Activated CD8-positive, alpha-beta memory T cell treated with anti-CD3 and anti-CD28 coated beads for 1 hour (primary cell): ENCODE measurements at regions not wholly inside any gene's neighbourhood (a gene's known extent, or its start where the extent isn't known, plus 50 kb on each side); places are given as distances from the start of the nearest gene placed in this dataset.

ENCODE experiments used
- DNase-seq, 2 donors: peaks; one replicate each; pipeline ENCODE4 v3.0.0-alpha.2; 2020; ENCODE audit warnings: low read depth in 1 of 2; ENCODE audit errors: extremely low read depth in 1 of 2

DNA sequence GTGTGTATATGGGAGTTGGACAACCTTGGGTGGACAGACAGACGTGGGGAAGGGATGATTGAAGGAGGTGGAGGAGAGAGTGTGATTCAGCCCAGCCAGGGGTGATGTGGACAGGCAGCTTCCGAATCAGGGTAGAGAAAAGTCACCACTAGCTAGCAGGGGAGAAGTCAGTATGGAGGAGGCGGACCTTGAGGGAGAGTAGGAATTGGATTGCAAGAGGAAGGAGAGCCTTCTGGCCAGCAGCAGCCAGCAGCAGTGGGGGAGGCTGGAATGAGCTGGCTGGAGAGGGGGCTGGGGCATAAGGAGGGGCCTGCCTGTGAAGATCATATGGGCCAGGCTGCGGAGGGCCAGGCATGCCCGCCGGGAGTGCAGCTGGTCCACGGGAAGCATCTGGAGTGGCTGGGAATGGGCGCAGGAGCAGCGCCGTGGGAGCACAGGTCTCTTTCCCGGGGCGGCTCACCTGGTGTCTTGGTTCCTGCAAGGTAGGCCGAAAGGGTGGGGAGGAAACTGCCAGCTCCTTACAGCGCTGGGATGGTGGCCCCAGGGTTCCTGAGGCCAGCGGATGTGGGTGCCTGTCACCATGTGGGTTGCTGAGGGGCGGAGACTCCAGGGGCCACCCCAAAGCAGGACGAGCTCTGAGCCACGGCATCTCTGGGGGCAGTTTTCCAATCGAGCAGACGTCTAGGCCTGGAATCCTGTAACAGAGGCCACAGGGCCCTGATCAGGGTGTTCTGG is 235.3 kb downstream of the SEC14L1 start:
- DNase-seq: no peak

DNA sequence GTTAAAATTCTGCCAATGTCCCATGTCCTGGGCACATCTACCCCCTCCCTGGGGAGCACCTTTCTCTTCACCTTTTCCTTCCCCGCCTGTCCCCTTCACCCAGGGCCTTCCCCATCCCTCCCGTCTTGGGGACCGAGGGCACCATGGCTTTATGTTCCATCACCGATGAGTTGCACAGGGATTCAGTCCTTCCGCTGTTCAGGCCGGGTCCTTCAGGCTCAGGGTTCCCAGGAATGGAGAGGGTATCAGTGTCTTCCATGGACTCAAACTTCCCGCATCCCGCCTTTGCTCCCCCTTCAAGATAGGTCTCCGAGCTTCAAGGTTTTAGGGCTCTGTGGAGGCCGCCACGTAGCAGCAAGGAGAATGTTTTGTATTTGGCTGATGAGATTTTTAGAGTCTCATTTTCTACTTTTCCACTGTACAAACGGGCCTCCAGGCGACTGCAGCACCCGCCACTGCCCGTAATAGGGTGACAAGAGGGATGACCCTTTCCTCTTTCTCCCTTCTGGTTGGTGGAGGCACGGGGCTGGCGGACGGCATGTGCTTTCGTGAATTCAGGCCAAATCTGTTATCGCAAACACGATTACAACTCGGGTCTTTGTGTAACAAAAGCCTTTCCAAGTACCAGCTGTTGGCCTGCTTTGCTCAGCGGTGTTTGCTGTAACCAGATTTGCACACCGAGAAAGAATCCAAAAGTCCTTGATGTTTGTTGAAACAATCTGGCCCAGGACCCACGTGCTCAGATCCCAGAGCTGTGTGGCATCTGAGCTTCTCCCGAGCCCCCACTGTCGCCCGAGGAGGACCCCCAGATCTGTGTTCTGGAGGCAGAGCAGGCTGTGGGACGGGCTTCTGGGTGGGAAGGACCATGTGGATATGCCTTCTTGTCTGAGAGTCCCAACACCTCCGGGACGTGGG is 236.3 kb downstream of the SEC14L1 start:
- DNase-seq: no peak

DNA sequence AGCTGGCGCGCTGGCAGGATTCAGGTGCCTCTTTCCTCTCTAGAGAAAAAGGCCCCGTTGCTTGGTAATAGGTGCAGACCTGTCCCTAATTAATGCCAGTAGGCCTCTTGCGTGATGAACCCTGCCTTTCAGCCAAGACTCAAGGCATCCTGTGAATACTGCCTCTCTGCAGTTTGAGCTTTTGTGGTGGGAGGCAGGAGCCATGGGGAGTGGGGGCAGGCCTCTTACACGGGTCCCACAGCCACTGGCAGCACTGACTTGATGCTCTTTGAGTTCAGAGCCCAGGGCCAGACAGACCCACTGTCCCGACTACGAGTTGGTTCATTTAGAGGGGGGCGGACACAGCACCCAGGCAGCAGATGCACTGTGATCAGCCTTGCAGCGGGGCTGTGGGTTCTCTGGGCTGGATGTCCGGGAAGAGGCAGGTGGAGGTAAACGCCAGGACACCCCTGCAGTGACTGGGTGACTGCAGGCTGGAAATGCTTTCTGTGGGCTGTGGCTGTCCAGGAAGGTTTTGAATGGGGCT is 237.0 kb downstream of the SEC14L1 start:
- DNase-seq: no peak

DNA sequence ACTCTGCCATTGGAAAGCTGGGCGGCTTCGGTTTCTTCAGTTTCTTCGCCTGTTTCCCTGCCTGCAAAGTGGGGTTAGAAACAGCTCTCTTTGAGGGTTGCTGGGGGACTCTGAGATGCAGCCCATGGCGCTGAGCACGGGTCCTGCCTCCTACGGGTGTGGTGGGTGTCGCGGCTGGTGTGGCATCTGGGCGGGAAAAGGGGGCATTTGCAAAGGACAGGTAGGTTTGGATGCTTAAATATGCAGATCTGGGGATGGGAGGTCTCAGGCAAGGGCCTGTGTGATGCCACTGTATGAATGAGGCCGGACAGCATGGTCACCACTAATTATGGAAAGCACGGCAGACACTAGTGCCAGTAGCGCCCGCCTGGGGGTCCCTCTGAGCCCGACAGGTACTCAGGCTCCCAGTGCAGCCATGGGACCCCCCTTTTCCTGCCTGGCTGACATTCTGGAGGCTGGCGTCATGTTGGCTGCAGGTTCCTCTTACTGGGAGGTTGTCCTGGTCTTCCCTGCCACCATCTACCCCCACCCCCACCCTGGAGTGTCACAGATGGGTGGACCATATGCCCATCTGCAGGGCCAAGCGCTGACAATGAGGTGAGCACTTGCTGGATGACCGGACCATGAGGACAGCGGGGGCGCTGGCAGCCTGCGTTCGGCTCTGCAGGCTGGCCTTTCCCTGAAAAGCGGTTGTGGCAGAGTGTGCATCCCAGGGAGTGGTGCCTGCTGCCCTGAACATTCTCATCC is 237.7 kb downstream of the SEC14L1 start:
- no peak for DNase-seq

DNA sequence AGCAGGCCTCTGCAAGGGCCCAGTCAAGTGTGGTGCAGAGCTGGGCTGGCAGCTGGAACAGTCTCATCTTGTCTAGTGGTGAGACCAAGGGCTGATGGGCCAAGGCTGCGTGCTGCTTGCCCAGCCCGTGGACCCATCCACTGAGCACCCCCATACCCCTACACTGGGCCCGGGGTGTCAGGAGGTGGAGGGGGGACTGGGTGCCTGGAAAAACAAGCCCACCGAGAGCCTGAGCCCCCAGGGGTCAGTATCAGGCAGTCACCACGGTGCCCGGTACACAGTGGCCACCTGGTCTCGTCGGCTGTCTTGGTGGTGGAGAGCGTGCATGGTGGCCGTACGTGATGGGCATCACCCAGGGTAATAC is 238.3 kb downstream of the SEC14L1 start:
- no peak for DNase-seq

DNA sequence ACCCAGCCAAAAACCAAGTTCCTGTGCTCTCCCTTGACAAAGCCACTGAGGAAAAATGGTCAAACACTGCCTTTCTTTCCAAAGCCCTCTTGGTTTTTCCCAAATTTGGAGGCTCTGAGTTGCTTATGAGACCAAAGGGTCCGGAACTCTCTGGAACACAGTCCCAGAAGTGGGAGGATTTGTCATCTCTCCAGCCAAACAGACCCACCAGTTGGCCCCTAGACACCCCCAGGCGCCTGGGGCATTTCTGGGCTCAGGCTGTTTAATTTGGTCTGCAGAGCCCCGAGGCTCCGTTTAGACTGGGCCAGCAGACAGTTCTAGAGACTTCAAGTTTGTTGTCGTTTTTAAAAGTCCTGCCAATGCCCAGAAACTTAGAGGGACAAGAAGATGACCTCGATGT is 239.1 kb downstream of the SEC14L1 start:
- DNase-seq: no peak

DNA sequence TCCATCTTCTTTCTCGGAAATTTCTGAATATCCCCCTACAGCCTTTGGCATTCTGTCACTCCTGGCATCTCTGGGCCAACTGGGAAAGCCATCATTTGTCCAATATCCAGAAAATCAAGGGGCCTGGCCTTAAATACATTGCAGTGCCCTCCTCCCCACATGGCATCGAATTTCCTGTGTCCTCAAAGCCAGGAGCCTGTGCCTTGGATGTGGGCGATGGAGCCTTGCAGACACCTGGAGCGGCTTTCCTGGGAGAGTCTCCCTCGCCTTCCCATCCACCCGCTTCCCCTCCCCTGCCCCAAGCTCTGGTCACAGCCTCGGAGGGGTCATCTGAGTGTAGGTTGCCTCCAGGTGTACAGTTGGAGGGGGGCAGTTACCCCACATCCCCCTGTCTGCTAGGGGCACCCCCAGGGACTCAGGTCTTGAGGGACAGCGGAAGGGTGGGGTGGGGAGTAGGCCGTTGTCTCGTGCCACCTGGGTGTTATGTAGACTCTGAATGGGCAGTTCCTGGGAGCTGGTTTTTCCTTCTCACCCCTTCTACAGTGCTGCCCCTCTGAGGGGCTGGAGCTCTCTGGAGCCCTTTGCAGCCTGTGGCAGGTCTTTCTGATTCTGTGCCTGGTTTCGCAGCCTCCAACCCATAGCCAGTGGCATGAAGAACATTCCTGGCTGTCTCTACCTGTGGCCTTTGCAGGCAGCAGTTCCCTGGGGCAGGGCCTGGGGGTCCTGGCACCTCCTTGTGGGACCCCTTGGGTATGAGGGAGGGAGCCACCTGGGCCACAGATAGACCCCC is 239.8 kb downstream of the SEC14L1 start:
- no peak for DNase-seq

DNA sequence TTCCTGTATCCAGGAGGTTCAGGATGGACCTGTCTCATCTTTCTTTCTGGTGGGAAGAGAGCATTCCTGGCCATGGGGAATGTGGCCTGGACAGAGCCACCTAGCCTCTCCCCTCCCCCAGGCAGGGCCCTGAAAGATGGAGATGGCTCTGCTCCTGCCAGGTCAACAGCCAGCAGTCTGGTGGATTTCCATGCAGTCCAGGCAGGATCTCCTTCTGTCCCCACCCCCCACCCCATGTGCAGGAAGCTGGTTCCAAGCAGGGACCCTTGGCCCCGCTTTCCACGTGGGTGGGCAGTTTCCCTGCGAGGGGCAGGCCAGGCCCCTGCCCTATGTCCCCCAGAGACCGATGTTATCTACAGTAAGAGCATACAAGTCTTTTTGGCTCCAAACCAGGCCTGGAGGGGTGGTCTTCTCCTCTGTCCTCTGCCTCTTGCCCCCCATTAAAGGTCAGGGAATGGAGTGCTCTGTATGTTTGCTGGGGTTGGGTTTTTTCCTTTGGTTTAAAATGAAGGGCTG is 240.5 kb downstream of the SEC14L1 start:
- DNase-seq: no peak

DNA sequence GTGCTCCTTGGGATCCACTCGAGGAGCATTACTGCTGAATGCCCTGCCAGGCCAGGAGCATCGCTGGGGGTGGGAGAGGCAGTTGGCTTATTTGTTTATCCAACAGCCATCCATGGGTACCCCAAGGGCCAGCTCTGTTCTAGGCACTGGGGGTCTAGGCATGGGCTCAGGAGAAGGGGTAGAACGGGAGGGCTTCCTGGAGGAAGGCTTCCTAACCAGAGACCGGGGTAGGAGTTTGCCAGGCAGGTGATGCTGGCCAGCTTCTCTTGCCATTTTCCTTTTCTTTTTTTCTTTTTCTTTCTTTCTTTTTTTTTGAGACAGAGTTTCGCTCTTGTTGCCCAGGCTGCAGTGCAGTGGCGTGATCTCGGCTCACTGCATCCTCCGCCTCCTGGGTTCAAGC is 241.0 kb downstream of the SEC14L1 start:
- DNase-seq: no peak

DNA sequence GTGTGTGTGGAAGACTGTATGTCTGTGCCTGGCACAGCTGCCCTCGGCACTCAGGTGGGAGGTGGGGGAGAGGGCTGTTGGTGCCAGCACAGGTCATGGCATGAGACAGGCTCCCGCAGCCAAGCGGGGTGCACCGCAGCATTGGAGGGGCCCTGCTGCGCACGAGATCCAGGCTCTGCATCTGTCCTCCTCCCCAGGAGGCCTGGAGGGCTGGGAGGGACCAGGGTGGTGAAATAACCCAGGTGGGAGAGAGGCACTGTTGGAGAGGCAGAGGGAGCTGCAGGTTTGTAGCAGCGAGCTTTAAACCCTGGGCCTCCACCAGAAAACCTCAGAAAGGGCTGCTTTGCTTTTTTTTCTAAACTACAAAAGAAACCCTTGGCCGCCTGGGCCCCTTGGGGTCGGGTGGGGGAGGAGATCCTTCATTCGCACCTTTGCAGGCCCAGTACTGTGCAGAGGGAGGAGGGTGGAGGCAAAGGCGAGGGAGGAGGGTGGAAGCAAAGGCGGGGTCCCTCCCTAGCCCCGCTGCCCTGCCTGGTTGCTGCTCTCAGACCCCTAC is 241.7 kb downstream of the SEC14L1 start:
- no peak for DNase-seq

DNA sequence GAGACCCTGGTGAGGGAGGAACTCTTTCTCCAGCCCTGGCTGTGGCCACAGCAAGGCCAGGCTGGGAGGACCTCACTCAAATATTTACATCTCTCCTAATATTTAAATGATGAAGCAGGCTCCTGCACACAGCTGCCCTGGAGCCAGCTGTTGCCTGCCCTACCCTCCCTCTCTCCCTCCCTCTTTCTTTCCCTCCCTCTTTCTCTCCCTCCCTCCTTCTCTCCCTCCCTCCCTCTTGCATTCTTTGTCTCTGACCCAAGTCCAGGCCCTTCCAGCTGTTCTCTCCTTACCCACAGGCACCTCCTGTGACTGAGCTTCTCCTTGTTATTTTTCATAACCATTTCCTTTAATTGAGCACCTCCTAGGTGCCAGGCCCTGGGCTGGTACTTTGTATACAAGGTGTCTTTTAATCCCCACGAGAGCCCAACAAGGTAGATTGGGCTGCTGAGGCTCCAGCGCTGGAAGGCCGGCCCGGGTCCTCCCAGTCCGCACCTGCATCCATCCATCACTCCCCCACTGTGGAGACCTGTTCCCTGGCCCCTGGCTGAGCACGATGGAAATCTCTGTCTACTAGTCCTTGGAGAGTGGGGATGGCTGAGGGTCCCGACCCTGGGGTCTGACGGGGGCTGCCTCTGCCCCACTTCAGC is 242.3 kb downstream of the SEC14L1 start:
- DNase-seq: no peak

DNA sequence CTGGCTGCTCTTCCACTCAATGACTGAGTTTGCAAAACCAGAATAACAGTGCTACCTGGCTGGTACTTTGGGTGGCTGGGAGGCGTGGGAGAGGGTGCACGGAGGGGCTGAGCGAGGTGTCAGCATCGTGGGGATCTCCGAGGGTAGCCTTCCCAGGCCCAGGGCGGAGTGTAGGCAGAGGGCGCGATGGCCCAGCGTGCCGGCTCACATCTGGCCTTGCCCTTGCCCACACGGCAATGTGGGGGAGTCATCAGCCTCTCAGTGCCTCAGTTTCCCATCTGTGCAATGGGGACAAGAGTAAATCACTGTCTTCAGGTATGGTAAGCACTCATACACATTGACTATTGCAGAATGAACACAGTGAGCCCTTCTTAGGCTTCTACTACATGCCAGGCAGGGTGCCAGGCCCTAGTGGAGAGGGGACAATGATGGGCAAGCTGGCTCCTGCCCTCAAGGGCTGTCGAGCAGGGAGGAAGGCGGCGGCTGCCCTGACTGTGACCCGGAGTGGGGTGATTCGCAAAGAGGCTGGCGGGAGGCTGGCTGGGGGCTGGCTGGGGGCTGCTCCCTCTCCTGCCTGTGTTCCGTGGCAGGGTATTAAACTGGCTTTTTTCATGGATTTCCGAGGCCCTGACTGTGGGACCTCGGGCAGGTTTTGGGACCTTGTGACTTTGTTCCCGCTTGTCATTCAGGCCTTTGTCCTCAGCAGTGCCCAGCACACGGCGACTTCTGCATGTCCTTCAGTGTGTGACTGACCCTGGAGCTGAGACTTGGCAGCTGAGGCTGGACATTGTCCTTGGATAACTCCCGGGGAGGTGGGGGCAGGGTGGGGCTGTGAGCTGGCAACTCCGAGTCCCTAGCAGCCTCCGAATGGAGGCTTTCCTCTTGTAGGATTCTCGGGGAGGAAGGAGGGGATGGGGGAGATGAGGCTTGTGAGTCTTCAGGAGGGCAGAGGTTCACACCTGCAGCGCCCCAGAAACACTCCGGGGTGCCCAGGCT is 243.1 kb downstream of the SEC14L1 start:
- no peak for DNase-seq

DNA sequence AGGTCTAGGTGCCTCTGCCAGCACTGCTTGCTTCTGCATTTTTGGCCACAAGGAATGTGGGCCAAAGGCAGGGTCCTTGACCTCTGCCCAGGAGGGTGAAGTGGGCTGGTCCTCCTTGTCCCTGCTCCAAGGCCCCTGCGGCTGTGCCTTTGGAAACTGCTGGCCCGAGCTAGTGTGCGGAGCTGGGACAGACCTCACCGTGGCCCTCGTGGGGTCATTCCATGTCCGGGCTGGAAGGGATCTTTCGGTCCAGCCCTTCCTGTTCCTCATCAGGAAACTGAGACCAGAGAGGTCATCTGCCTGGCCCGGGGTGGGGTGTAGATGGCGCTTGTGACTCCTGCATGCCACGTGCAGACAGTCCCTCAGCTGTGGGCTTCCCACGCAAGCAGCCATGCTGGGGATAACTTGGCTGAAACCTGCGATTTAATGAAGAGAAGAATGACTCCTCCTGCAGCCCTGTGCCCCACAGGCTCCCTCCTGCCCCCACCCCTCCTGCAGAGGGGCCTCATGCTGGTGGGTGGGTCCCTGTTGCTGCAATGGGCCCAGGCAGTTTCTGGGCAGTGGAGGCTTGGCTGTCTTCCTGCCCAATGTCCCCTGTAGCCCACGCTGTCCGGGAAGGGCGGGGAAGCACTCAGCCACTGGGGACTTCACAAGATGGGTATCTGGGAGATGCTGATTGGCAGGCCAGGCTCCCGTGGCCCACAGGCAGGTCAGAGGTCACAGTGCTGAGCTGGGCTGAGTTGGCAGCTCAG is 245.2 kb downstream of the SEC14L1 start:
- DNase-seq: no peak

DNA sequence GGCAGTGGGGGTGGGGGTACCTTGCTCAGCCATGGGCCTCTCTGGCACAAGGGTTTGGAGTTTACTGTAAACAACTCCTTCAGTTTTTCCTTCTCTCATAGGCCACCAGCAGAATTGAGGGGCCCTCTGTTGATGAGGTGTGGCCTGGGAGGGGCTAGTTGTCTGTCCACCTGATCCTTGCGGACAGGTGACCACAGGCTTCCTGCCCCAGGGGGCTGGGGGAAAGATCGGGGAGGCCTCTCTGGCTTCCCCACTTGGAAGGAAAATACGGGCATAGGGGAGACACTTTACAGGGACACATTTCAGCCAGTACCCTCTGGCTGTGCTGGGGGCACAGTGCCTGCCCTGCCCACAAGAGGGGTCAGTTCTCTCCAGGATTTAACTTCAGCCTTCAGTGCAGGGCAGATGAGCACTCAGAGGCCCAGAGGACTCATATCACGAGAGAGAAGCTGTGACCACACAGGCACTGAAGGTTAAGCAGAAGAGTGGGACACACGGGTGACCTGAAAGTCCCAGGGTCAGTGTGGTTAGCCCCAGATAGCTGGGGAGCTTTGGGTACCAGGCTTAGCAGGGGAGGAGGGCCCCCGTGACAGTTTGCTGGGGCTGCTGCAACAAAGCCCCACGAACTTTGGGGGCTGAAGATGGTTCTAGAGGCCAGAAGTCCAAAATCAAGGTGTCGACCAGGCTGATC is 245.9 kb downstream of the SEC14L1 start:
- no peak for DNase-seq

DNA sequence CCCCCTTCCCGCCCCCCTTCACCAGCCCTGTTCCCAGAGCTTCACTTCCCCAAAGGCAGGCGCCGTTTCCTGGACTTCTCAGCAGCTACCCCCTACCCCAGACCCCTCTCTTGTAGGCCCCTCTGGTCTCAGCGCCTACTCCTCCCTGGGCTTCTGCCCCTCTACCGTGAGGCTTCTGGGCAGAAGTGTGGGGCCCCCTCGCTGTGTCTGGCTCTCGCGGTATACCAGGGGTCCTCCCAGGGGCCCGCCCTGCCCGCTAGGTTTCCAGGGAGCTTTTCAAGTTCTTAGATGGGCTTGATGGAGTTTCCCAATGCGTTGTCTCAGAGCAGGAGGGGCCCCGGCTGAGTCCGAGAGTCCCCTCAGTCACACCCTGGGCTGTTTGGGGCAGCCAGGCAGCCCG is 247.1 kb downstream of the SEC14L1 start:
- no peak for DNase-seq

DNA sequence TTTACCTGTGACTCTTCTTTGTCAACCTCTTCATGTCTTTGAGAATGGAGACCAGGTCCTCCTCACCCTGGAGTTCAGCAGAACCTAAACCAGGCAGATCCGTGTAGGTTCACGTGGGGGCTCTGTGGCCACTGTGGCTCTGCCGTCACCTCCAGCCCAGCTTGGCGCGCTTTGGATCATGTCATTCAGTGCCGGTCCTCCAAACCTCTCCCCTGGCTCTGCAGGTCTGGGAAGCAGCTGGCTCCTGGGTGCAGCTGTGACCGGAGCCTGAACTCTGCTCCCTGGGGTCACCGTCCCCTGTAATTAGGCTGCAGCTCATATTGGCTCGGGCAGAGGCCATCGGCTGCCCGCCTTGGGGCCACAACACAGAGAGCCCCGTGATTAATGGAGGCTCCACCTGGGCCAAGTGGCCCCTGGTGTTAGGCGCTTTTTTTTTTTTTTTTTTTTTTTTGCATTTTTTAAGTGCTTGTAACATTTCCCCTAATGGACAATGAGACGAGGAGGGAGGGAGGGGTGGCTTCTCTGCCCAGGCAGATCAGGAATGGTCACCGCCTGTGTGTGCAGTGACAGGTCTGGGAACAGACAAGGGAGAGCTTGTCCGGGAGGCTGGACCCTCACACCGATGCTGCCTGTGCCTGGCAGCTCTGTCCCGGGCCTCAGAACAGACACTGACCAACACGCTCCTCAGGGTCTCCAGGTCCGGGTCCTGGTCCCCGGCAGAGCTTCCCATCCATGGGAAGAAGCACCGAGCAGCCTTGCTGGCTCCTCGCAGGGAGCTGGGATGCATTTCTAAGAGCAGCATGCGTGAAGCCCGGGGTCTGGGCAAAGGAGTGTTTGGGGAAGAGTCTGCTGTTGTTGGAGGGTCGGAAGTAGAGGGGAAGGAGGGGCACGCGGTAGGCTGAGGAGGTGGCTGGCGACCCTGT is 247.9 kb downstream of the SEC14L1 start:
- DNase-seq: no peak
